ENCODE measurements at regions not wholly inside any gene's neighbourhood (a gene's known extent, or its start where the extent isn't known, plus 50 kb on each side); places are given as distances from the start of the nearest gene placed in this dataset.

- Histone ChIP-seq H3K27ac (ENCODE audit: low read length) (no peak overlapping the region), H3K4me2 (ENCODE audit: low read length) (no peak overlapping the region), H3K27me3 (ENCODE audit: insufficient read depth, low read depth, low read length) (no peaks in the 10 kb centered on the region), H3K9ac (ENCODE audit: low read length) (no peak overlapping the region), H4K20me1 (ENCODE audit: insufficient read depth) (no peaks in the 10 kb centered on the region), H3K36me3 (ENCODE audit: insufficient read depth, low read length) (no peaks in the 10 kb centered on the region), H3K9me2 (ENCODE audit: insufficient read depth, low read length) (no peaks in the 10 kb centered on the region), H2AFZ (ENCODE audit: low read depth, low read length) (no peak overlapping the region), H3F3A (ENCODE audit: insufficient read depth, low read length, poor library complexity, severe bottlenecking) (no peaks in the 10 kb centered on the region), H3K4me3 (ENCODE audit: low read length) (no peak overlapping the region), H3K79me2 (replicated peaks; ENCODE audit: insufficient read depth, low read length) (no peaks in the 10 kb centered on the region), H3K9me3 (ENCODE audit: low read length) (no peaks in the 10 kb centered on the region)
- no peak for TF ChIP-seq TAF1 (IDR thresholded peaks at IDR 0.05; ENCODE audit: low read depth)
- no peak for TF ChIP-seq EZH2 (IDR thresholded peaks at IDR 0.05; ENCODE audit: borderline replicate concordance, insufficient read depth, low read length, poor library complexity, severe bottlenecking)
- no peak for TF ChIP-seq SMC3 (conservative IDR thresholded peaks at IDR 0.05; ENCODE audit: poor library complexity)
- no peak for TF ChIP-seq POLR2AphosphoS5 (IDR thresholded peaks at IDR 0.05)
Observed at GRCh38 chr15:70159713-70160009, 61.9 kb upstream of the TLE3 start.

GRCh38 chr15:70159001-70159712, 61.4 kb upstream of the TLE3 start:
- no peak overlapping the region for H3K27ac ChIP-seq (ENCODE audit: low read length)
- no peak overlapping the region for H3K4me3 ChIP-seq (ENCODE audit: low read length)
- H2AFZ ChIP-seq (ENCODE audit: low read depth, low read length): no peak overlapping the region
- no peak overlapping the region for H3K9ac ChIP-seq (ENCODE audit: low read length)
- H3K9me2 ChIP-seq (ENCODE audit: insufficient read depth, low read length): no peaks in the 10 kb centered on the region
- H3F3A ChIP-seq (ENCODE audit: insufficient read depth, low read length, poor library complexity, severe bottlenecking): no peaks in the 10 kb centered on the region
- no peaks in the 10 kb centered on the region for H3K36me3 ChIP-seq (ENCODE audit: insufficient read depth, low read length)
- no peaks in the 10 kb centered on the region for H3K79me2 ChIP-seq (replicated peaks; ENCODE audit: insufficient read depth, low read length)
- H4K20me1 ChIP-seq (ENCODE audit: insufficient read depth): no peaks in the 10 kb centered on the region
- H3K4me2 ChIP-seq (ENCODE audit: low read length): no peak overlapping the region
- H3K9me3 ChIP-seq (ENCODE audit: low read length): no peaks in the 10 kb centered on the region
- TF ChIP-seq REST (IDR thresholded peaks at IDR 0.05; ENCODE audit: borderline replicate concordance): no peak
- TF ChIP-seq SMC3 (conservative IDR thresholded peaks at IDR 0.05; ENCODE audit: poor library complexity): no peak
- no peak for TF ChIP-seq RAD21 (conservative IDR thresholded peaks at IDR 0.05)
- TF ChIP-seq MXI1 (conservative IDR thresholded peaks at IDR 0.05; ENCODE audit: poor library complexity, severe bottlenecking): no peak
- TF ChIP-seq EP300 (conservative IDR thresholded peaks at IDR 0.05; ENCODE audit: poor library complexity, severe bottlenecking): no peak
- no peak for TF ChIP-seq TAF1 (IDR thresholded peaks at IDR 0.05; ENCODE audit: low read depth)
- no peak for TF ChIP-seq CTCF (IDR thresholded peaks at IDR 0.05; ENCODE audit: poor library complexity, severe bottlenecking)
- no peak for TF ChIP-seq EZH2 (IDR thresholded peaks at IDR 0.05; ENCODE audit: borderline replicate concordance, insufficient read depth, low read length, poor library complexity, severe bottlenecking)
- no peaks in the 10 kb centered on the region for H3K27me3 ChIP-seq (ENCODE audit: insufficient read depth, low read depth, low read length)

Data from neural cell (in vitro differentiated cells).